GM23338 (cell line): ENCODE measurements at regions not wholly inside any gene's neighbourhood (a gene's known extent, or its start where the extent isn't known, plus 50 kb on each side); places are given as distances from the start of the nearest gene placed in this dataset.

Experiments
- ATAC-seq: fragments of 200-7000 bp; cut with Tn5 transposase; 3 replicates; pipeline ENCODE4 v1.9.1; 2020
- DNase-seq: peaks from one replicate; pipeline ENCODE4 v3.0.0-alpha.2; 2015; ENCODE audit warnings: low spot score
- H2AFZ ChIP-seq: fragments of 200-600 bp; sonication (generic); 2 replicates; pipeline ENCODE4 v1.8.0; 2016; ENCODE audit warnings: antibody characterized with exemption, mild to moderate bottlenecking, moderate library complexity
- H3F3A ChIP-seq: fragments of 200-600 bp; sonication (generic); replicated peaks from 2 replicates; pipeline ENCODE4 v1.8.0; 2017; ENCODE audit warnings: antibody characterized with exemption, mixed run types, low read depth
- H3K27ac ChIP-seq: fragments of 200-600 bp; sonication (generic); 2 replicates; pipeline ENCODE4 v1.6.1; 2016; ENCODE audit warnings: low read depth
- H3K27me3 ChIP-seq: fragments of 200-600 bp; sonication (generic); 2 replicates; pipeline ENCODE4 v1.8.0; 2016; ENCODE audit warnings: mild to moderate bottlenecking, mixed run types, moderate library complexity; ENCODE audit not compliant: insufficient read depth
- H3K36me3 ChIP-seq: fragments of 200-600 bp; sonication (generic); 2 replicates; pipeline ENCODE4 v1.8.0; 2016; ENCODE audit warnings: mild to moderate bottlenecking; ENCODE audit not compliant: insufficient read depth
- H3K4me1 ChIP-seq: fragments of 200-600 bp; sonication (generic); 2 replicates; pipeline ENCODE4 v1.8.0; 2016; ENCODE audit warnings: mild to moderate bottlenecking, moderate library complexity; ENCODE audit not compliant: insufficient read depth
- H3K4me2 ChIP-seq: fragments of 200-600 bp; sonication (generic); 2 replicates; pipeline ENCODE4 v1.7.1; 2017; ENCODE audit warnings: mixed run types
- H3K4me3 ChIP-seq: fragments of 200-600 bp; sonication (generic); 2 replicates; pipeline ENCODE4 v1.6.1; 2016; ENCODE audit warnings: mixed run types
- H3K79me2 ChIP-seq: fragments of 200-600 bp; sonication (generic); replicated peaks from 2 replicates; pipeline ENCODE4 v1.8.0; 2017; ENCODE audit warnings: mild to moderate bottlenecking; ENCODE audit not compliant: insufficient read depth
- H3K9me2 ChIP-seq: fragments of 200-600 bp; sonication (generic); 2 replicates; pipeline ENCODE4 v1.8.0; 2017; ENCODE audit not compliant: insufficient read depth
- H4K20me1 ChIP-seq: fragments of 200-600 bp; sonication (generic); replicated peaks from 2 replicates; pipeline ENCODE4 v1.8.0; 2017; ENCODE audit warnings: mild to moderate bottlenecking; ENCODE audit not compliant: insufficient read depth
- H3K27ac Mint-ChIP-seq: 2 replicates; pipeline ENCODE4 v1.8.0; 2020; ENCODE audit warnings: inconsistent platforms, mild to moderate bottlenecking, moderate library complexity, mixed read lengths
- H3K27me3 Mint-ChIP-seq: 3 replicates; pipeline ENCODE4 v1.8.0; 2022; ENCODE audit warnings: low read depth, mild to moderate bottlenecking, moderate library complexity, mixed read lengths, inconsistent platforms; ENCODE audit not compliant: insufficient read depth, poor library complexity
- H3K36me3 Mint-ChIP-seq: 3 replicates; pipeline ENCODE4 v1.8.0; 2021; ENCODE audit warnings: low read depth, mild to moderate bottlenecking, inconsistent platforms, moderate library complexity, mixed read lengths
- H3K4me1 Mint-ChIP-seq: 3 replicates; pipeline ENCODE4 v1.8.0; 2020; ENCODE audit warnings: mild to moderate bottlenecking, inconsistent platforms, mixed read lengths
- H3K4me3 Mint-ChIP-seq: 3 replicates; pipeline ENCODE4 v1.8.0; 2021; ENCODE audit warnings: moderate library complexity, mild to moderate bottlenecking, inconsistent platforms, mixed read lengths
- H3K9me3 Mint-ChIP-seq: 3 replicates; pipeline ENCODE4 v1.8.0; 2020; ENCODE audit warnings: moderate library complexity, mild to moderate bottlenecking, inconsistent platforms, mixed read lengths
- CREB1 ChIP-seq: fragments of 250-450 bp; sonication (Bioruptor Pico); IDR thresholded peaks from 2 replicates; pipeline ENCODE4 v1.5.0; 2020; ENCODE audit warnings: low read depth, mild to moderate bottlenecking, moderate library complexity
- EZH2phosphoT487 ChIP-seq: fragments of 200-600 bp; sonication (generic); IDR thresholded peaks from one replicate; pipeline ENCODE4 v1.8.1; 2018; ENCODE audit warnings: antibody characterized with exemption; ENCODE audit not compliant: unreplicated experiment
- JUNB ChIP-seq: IDR thresholded peaks from one replicate; pipeline ENCODE4 v1.6.1; 2016; ENCODE audit warnings: antibody characterized with exemption; ENCODE audit not compliant: unreplicated experiment
- POLR2AphosphoS5 ChIP-seq: IDR thresholded peaks from 2 replicates; pipeline ENCODE4 v1.6.1; 2016; ENCODE audit warnings: antibody characterized with exemption, low read depth
- STAT1 ChIP-seq: IDR thresholded peaks from one replicate; pipeline ENCODE4 v1.6.1; 2016; ENCODE audit warnings: antibody characterized with exemption; ENCODE audit not compliant: unreplicated experiment
- ZNF114 ChIP-seq: fragments of 250-450 bp; sonication (Bioruptor Pico); IDR thresholded peaks from 2 replicates; pipeline ENCODE4 v1.5.0; 2020; ENCODE audit warnings: mild to moderate bottlenecking, moderate library complexity
- ZNF331 ChIP-seq: fragments of 250-450 bp; sonication (Bioruptor Pico); IDR thresholded peaks from 2 replicates; pipeline ENCODE4 v1.5.0; 2020; ENCODE audit warnings: low read depth, mild to moderate bottlenecking, moderate library complexity
- ZNF462 ChIP-seq: fragments of 250-450 bp; sonication (Bioruptor Pico); IDR thresholded peaks from 2 replicates; pipeline ENCODE4 v1.5.0; 2020; ENCODE audit warnings: mild to moderate bottlenecking, moderate library complexity
- TF ChIP-seq, protein P1 (sequence below), 2 experiments: fragments of 200-600 bp in 1 of 2; sonication (generic) in 1 of 2; conservative IDR thresholded peaks; 2 replicates each; pipeline versions ENCODE4 v1.5.1 to v1.6.1; 2016 to 2017; ENCODE audit warnings: antibody characterized with exemption in 2 of 2, low read depth in 2 of 2, mild to moderate bottlenecking in 2 of 2, moderate library complexity in 1 of 2
- TF ChIP-seq, protein P2 (sequence below): IDR thresholded peaks from 2 replicates; pipeline ENCODE4 v1.6.1; 2016; ENCODE audit warnings: antibody characterized with exemption

GRCh38 chr20:56843386-56843785, 214.3 kb downstream of the TFAP2C start (continued):
- no peak for TF ChIP-seq CREB1 (CRISPR knock-in tag)
- no peak for TF ChIP-seq JUNB
- TF ChIP-seq ZNF331, result no peak

- no peaks in the 10 kb centered on the region for H3K27me3 ChIP-seq
- no peaks in the 10 kb centered on the region for H3F3A ChIP-seq
- H4K20me1 ChIP-seq, result no peaks in the 10 kb centered on the region
- no peaks in the 10 kb centered on the region for H3K4me1 ChIP-seq
- Mint-ChIP-seq H3K4me1 (no peaks in the 10 kb centered on the region), H3K9me3 (peaks cover 11% of the 10 kb centered on the region), H3K27ac (no peak overlapping the region), H3K27me3 (no peaks in the 10 kb centered on the region), H3K36me3 (no peaks in the 10 kb centered on the region), H3K4me3 (no peak overlapping the region)
- H3K4me3 ChIP-seq, result no peak overlapping the region
- ATAC-seq (peak; percentile 83), DNase-seq (peak; percentile 63)
- H3K36me3 ChIP-seq, result no peaks in the 10 kb centered on the region
- no peak overlapping the region for H2AFZ ChIP-seq
- no peak overlapping the region for H3K27ac ChIP-seq
- no peak overlapping the region for H3K4me2 ChIP-seq
- H3K79me2 ChIP-seq, result no peaks in the 10 kb centered on the region
- TF ChIP-seq JUNB (no peak), EZH2phosphoT487 (no peak), CREB1 (CRISPR knock-in tag) (no peak), ZNF114 (CRISPR knock-in tag) (no peak), STAT1 (no peak)
- TF ChIP-seq, protein P1, sequence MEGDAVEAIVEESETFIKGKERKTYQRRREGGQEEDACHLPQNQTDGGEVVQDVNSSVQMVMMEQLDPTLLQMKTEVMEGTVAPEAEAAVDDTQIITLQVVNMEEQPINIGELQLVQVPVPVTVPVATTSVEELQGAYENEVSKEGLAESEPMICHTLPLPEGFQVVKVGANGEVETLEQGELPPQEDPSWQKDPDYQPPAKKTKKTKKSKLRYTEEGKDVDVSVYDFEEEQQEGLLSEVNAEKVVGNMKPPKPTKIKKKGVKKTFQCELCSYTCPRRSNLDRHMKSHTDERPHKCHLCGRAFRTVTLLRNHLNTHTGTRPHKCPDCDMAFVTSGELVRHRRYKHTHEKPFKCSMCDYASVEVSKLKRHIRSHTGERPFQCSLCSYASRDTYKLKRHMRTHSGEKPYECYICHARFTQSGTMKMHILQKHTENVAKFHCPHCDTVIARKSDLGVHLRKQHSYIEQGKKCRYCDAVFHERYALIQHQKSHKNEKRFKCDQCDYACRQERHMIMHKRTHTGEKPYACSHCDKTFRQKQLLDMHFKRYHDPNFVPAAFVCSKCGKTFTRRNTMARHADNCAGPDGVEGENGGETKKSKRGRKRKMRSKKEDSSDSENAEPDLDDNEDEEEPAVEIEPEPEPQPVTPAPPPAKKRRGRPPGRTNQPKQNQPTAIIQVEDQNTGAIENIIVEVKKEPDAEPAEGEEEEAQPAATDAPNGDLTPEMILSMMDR (conservative IDR thresholded peaks at IDR 0.05; ENCODE audit: low read depth in 2 of 2), result peak; percentile 64 to 65
- peaks cover 3% of the 10 kb centered on the region; the same call in 1 of the 2 replicates for H3K9me2 ChIP-seq
Measured at GRCh38 chr20:56843817-56844216, 214.7 kb downstream of the TFAP2C start.

- DNase-seq, result no peak
- no peak for ATAC-seq
- H3K27me3 ChIP-seq, result no peaks in the 10 kb centered on the region
- Mint-ChIP-seq H3K27ac (no peak overlapping the region), H3K9me3 (peaks cover 11% of the 10 kb centered on the region), H3K4me1 (no peaks in the 10 kb centered on the region), H3K36me3 (no peaks in the 10 kb centered on the region), H3K27me3 (no peaks in the 10 kb centered on the region), H3K4me3 (no peak overlapping the region)
- H3K36me3 ChIP-seq, result no peaks in the 10 kb centered on the region
- no peak overlapping the region for H3K4me2 ChIP-seq
- no peak overlapping the region for H2AFZ ChIP-seq
- H3K4me1 ChIP-seq, result no peaks in the 10 kb centered on the region
- no peaks in the 10 kb centered on the region for H4K20me1 ChIP-seq
- no peak overlapping the region for H3K4me3 ChIP-seq
- no peaks in the 10 kb centered on the region for H3F3A ChIP-seq
- no peaks in the 10 kb centered on the region for H3K79me2 ChIP-seq
- H3K27ac ChIP-seq, result no peak overlapping the region
- H3K9me2 ChIP-seq, result no peaks in the 10 kb centered on the region
- TF ChIP-seq ZNF462 (CRISPR knock-in tag) (no peak), JUNB (no peak), POLR2AphosphoS5 (no peak)
- TF ChIP-seq, protein P2, sequence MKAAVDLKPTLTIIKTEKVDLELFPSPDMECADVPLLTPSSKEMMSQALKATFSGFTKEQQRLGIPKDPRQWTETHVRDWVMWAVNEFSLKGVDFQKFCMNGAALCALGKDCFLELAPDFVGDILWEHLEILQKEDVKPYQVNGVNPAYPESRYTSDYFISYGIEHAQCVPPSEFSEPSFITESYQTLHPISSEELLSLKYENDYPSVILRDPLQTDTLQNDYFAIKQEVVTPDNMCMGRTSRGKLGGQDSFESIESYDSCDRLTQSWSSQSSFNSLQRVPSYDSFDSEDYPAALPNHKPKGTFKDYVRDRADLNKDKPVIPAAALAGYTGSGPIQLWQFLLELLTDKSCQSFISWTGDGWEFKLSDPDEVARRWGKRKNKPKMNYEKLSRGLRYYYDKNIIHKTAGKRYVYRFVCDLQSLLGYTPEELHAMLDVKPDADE, result no peak
Measured at GRCh38 chr20:56845546-56846086, 216.5 kb downstream of the TFAP2C start.
